SK-N-SH treated with all-trans-retinoic acid at 6 μM for 48 hours (cell line): ENCODE measurements at regions not wholly inside any gene's neighbourhood (a gene's known extent, or its start where the extent isn't known, plus 50 kb on each side); places are given as distances from the start of the nearest gene placed in this dataset.

Experiments used
- ATAC-seq: fragments of 200-7000 bp; cut with Tn5 transposase; 3 replicates; pipeline ENCODE4 v1.9.1; 2020; ENCODE audit warnings: mild to moderate bottlenecking, moderate library complexity
- ARNTL ChIP-seq: fragments of 450-650 bp; formaldehyde crosslinking; IDR thresholded peaks from 2 replicates; pipeline ENCODE4 v1.5.0; 2020; ENCODE audit warnings: low read depth, mild to moderate bottlenecking, moderate library complexity, borderline replicate concordance
- CREB5 ChIP-seq: fragments of 250-450 bp; sonication (Bioruptor Pico); IDR thresholded peaks from 2 replicates; pipeline ENCODE4 v1.5.1; 2020; ENCODE audit warnings: low read depth, mild to moderate bottlenecking, moderate library complexity
- CSDC2 ChIP-seq: fragments of 250-450 bp; sonication (Bioruptor Pico); IDR thresholded peaks from 2 replicates; pipeline ENCODE4 v1.5.0; 2020; ENCODE audit warnings: mild to moderate bottlenecking, moderate library complexity
- CSRNP3 ChIP-seq: fragments of 250-450 bp; sonication (Bioruptor Pico); IDR thresholded peaks from 2 replicates; pipeline ENCODE4 v1.5.1; 2021; ENCODE audit warnings: mild to moderate bottlenecking, moderate library complexity
- ESRRG ChIP-seq: fragments of 250-450 bp; sonication (Bioruptor Pico); IDR thresholded peaks from 2 replicates; pipeline ENCODE4 v1.6.1; 2021; ENCODE audit warnings: mild to moderate bottlenecking
- ISL1 ChIP-seq: fragments of 250-450 bp; sonication (Bioruptor Pico); IDR thresholded peaks from 2 replicates; pipeline ENCODE4 v2.1.2; 2022; ENCODE audit warnings: mild to moderate bottlenecking, moderate library complexity
- OSR1 ChIP-seq: fragments of 250-450 bp; sonication (Bioruptor Pico); IDR thresholded peaks from 2 replicates; pipeline ENCODE4 v1.8.0; 2022; ENCODE audit warnings: moderate library complexity, mild to moderate bottlenecking, inconsistent platforms
- PATZ1 ChIP-seq: fragments of 250-450 bp; sonication (Bioruptor Pico); IDR thresholded peaks from 2 replicates; pipeline ENCODE4 v1.8.0; 2020; ENCODE audit warnings: mild to moderate bottlenecking, moderate library complexity, borderline replicate concordance
- POU6F1 ChIP-seq: fragments of 250-450 bp; sonication (Bioruptor Pico); IDR thresholded peaks from 2 replicates; pipeline ENCODE4 v1.8.0; 2021; ENCODE audit warnings: low read depth, mild to moderate bottlenecking, moderate library complexity, borderline replicate concordance
- PPARA ChIP-seq: fragments of 250-450 bp; sonication (Bioruptor Pico); IDR thresholded peaks from 2 replicates; pipeline ENCODE4 v1.5.0; 2020; ENCODE audit warnings: mild to moderate bottlenecking, borderline replicate concordance
- RARB ChIP-seq: fragments of 250-450 bp; sonication (Bioruptor Pico); IDR thresholded peaks from 2 replicates; pipeline ENCODE4 v1.8.0; 2021; ENCODE audit warnings: mild to moderate bottlenecking, moderate library complexity
- SNAI2 ChIP-seq: fragments of 250-450 bp; sonication (Bioruptor Pico); IDR thresholded peaks from 2 replicates; pipeline ENCODE4 v1.5.0; 2020; ENCODE audit warnings: mild to moderate bottlenecking, moderate library complexity
- TCF4 ChIP-seq: fragments of 250-450 bp; sonication (Bioruptor Pico); IDR thresholded peaks from 2 replicates; pipeline ENCODE4 v1.8.0; 2021; ENCODE audit warnings: mild to moderate bottlenecking, moderate library complexity, borderline replicate concordance
- TOX ChIP-seq: fragments of 250-450 bp; sonication (Bioruptor Pico); IDR thresholded peaks from 2 replicates; pipeline ENCODE4 v1.8.0; 2021; ENCODE audit warnings: mild to moderate bottlenecking, moderate library complexity, borderline replicate concordance
- TSHZ2 ChIP-seq: fragments of 250-450 bp; sonication (Bioruptor Pico); IDR thresholded peaks from 2 replicates; pipeline ENCODE4 v1.5.0; 2020; ENCODE audit warnings: mild to moderate bottlenecking, moderate library complexity
- ZC3H10 ChIP-seq: fragments of 250-450 bp; sonication (Bioruptor Pico); IDR thresholded peaks from 2 replicates; pipeline ENCODE4 v1.5.1; 2021; ENCODE audit warnings: mild to moderate bottlenecking, moderate library complexity
- ZFP3 ChIP-seq: fragments of 250-450 bp; sonication (Bioruptor Pico); IDR thresholded peaks from 2 replicates; pipeline ENCODE4 v1.5.0; 2020; ENCODE audit warnings: mild to moderate bottlenecking, moderate library complexity
- ZFP30 ChIP-seq: fragments of 450-650 bp; formaldehyde crosslinking; IDR thresholded peaks from 2 replicates; pipeline ENCODE4 v1.5.0; 2022; ENCODE audit warnings: mild to moderate bottlenecking, moderate library complexity
- ZNF565 ChIP-seq: fragments of 450-650 bp; formaldehyde crosslinking; conservative IDR thresholded peaks from 2 replicates; pipeline ENCODE4 v1.5.0; 2020; ENCODE audit warnings: low read depth, mild to moderate bottlenecking, moderate library complexity

GRCh38 chr4:179486570-179487335 lies 2044.5 kb upstream of the AGA start:
- ATAC-seq: no peak
- TF ChIP-seq CSDC2 (CRISPR knock-in tag): no peak
- TF ChIP-seq TOX: no peak
- TF ChIP-seq ZFP30 (CRISPR knock-in tag): no peak
- TF ChIP-seq SNAI2 (CRISPR knock-in tag): no peak
- TF ChIP-seq RARB: no peak
- TF ChIP-seq ZNF565: no peak
- no peak for TF ChIP-seq TCF4
- TF ChIP-seq CSRNP3 (CRISPR knock-in tag): no peak
- TF ChIP-seq OSR1 (CRISPR knock-in tag): no peak
- no peak for TF ChIP-seq ZFP3
- TF ChIP-seq PATZ1 (CRISPR knock-in tag): no peak
- TF ChIP-seq ARNTL (CRISPR knock-in tag): no peak
- no peak for TF ChIP-seq ISL1 (CRISPR knock-in tag)
- no peak for TF ChIP-seq ZC3H10
- TF ChIP-seq CREB5: no peak

- no peak for ATAC-seq
Measured at GRCh38 chr4:179492260-179493080, 2050.2 kb upstream of the AGA start.

More at GRCh38 chr4:179492260-179493080, 2050.2 kb upstream of the AGA start:
- TF ChIP-seq CSDC2 (CRISPR knock-in tag) (no peak), ZFP3 (no peak), OSR1 (CRISPR knock-in tag) (no peak), TOX (no peak), POU6F1 (CRISPR knock-in tag) (no peak), SNAI2 (CRISPR knock-in tag) (no peak), PPARA (no peak), RARB (no peak), ESRRG (CRISPR knock-in tag) (no peak), PATZ1 (CRISPR knock-in tag) (no peak), ISL1 (CRISPR knock-in tag) (no peak), ZNF565 (no peak), TCF4 (no peak), TSHZ2 (no peak), ZFP30 (CRISPR knock-in tag) (no peak), ZC3H10 (no peak), CSRNP3 (CRISPR knock-in tag) (no peak)
